ENCODE measurements at regions not wholly inside any gene's neighbourhood (a gene's known extent, or its start where the extent isn't known, plus 50 kb on each side); places are given as distances from the start of the nearest gene placed in this dataset.
A peak's percentile ranks its signal among the peaks of the same experiment; 100 is the strongest.
"Not testable (repeated sequence)": the region's sequence is repeated elsewhere in the genome, so short reads cannot be mapped to it uniquely, and the experiment has no call there.

DNA sequence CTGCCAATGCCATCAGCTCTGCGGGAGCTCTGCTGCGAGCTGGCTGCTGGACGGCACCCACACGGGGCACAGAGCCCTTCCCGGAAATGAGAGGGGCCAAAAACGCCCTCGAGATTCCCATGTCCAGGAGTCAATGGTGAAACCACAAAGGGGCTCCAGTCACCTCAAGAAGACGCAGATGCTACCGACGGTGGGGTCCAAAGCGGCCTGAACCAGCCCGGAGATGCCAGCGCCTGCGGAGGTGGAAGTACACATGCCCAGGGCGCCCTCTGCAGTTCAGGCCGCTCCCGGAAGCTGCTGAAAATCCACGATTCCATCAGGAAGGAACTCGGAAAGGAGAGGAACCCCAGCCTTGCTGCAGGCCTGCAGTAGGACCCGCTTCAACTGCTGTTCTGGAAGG lies 82.4 kb upstream of the SELENOP start:
- no peak for DNase-seq (ENCODE audit: low spot score)

- peak; percentile 65 for DNase-seq (ENCODE audit: low spot score)
Measured at GRCh38 chr5:42889311-42889933, 77.7 kb upstream of the SELENOP start.

GRCh38 chr5:42888771-42889170 lies 77.1 kb upstream of the SELENOP start:
- no peak for DNase-seq (ENCODE audit: low spot score)

DNA sequence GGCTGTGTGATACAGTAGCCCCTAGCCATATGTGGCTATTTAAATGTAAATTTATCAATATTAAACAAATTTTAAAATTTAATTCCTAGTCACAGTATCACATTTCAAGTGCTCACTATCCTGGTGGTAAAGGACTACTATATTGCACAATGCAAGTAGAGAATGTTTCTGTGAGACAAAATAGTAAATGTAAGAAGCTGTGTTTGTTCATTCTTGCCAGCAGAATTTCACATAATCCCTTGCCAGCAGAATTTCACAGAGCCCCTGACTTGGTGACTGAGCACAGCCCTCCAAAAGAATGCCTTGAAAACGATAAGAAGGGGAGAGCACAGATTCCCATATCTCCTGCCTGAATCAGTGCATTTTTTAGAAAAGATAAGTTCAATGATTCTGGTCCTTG lies 75.9 kb upstream of the SELENOP start:
- DNase-seq (ENCODE audit: low spot score), result no peak

DNA sequence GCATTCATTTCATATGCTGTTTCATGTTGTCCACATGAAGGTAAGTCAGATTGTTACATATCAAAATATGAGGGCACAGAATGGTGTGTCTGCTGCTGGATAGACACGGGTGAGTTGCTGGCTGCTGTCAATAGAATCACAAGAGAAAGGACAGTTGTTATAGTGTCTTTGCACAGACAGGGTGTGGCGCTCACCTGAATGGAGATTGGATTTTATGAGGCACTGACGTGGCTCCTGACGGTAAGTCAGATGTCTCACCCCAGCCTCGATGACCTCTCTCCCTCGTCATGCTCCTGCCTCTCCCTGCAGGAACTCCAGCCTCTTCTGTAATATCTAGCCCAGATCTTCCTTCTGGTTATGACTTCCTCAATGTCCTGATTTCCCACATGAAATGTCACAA lies 75.4 kb upstream of the SELENOP start:
- no peak for DNase-seq (ENCODE audit: low spot score)

DNA sequence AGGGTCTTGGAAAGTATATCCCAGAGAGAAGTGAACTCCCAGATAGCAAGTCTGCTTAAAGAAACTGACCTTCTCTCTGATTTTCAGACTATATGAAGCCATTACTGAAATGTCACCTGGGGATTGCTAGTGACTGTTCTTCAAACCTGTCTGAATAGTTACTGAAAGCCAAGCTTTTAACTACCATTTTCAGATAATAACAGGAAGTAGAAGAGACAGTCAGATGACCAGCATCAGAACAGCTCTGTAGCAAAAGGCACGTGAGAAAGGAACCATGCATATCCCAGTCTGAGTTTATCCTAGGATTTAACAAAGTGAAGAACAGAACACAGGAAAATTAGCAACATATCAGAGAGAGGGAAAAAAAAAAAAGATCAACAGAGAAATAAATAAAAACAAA lies 74.9 kb upstream of the SELENOP start:
- DNase-seq (ENCODE audit: low spot score), result no peak

DNA sequence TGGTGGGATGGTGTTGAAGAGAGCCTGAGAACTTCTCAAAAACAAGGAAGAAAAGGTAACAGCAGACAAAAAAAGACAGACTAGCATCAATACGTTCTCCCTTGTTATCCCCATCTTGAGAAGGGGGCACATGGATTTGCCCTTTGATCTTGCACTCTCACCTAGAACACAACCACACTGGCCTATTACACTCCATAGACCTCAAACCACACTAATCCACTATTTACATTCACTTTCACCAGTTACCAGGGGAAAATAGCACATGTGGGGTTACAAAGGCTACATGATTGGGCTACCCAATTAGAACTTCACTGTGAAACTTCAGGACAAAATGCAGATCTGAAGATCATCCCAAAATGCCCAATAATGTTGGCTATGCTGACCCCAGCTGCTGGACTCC lies 72.6 kb upstream of the SELENOP start:
- DNase-seq (ENCODE audit: low spot score), result no peak

DNA sequence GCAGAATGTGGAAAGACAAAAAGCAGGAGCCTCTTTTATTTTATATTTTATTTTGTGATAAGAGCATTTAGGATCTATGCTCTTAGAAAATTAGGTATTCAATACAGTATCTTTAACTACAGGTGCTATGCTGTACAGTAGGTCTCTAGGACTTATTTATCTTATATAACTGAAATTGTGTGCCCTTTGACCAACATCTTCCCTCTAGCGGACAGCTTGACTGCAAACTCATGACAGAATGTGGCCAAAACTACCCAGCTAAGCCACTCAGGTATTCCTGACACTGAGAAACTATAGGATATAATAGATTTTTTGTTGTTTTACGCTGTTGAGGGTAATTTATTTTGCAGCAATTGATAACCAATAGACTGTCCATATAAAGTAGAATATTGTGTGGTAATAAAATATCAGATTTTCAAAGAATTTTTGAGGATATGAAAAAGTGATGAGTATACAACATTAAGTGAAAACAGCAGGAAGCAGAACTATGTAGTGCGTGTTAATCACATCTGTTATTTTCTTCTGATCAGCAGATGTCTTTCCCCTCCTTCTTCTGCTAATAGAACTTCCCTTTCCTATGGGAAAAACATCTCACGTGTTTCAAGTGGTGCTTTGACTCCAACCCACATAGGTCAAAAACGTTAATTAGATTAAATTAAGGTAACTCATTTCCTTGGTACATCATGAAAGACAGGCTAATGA lies 69.9 kb upstream of the SELENOP start:
- no peak for DNase-seq (ENCODE audit: low spot score)

DNA sequence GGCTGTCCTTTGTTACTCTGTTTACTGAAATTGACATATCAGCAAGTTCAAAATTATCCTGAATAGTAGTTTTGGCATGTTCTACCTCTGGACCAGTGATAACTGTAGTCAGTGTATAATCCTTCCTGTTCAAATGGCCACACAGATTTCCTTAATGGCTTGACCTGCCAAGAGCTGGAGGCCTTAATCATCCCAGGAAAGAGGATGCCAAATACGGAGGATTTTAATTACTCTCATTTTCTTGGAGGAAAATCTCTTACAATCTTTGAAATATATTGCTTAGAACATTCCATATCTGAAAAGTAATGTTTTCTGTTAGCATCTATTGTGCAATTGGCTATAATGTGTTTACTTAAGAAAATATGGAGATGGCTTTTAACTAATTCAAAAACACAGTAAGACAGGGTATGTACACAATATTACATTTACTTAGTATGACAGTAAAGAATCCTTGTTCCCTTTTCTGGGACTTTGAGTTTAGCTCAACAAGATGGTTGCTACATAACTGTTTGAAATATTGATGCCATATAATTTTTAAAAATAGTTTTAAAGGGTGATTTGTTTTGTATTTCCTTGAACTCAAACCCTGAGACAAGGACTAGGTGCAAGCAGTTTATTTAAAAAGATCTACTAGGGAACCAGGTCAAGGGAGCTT lies 68.9 kb upstream of the SELENOP start:
- DNase-seq (ENCODE audit: low spot score), result no peak

DNA sequence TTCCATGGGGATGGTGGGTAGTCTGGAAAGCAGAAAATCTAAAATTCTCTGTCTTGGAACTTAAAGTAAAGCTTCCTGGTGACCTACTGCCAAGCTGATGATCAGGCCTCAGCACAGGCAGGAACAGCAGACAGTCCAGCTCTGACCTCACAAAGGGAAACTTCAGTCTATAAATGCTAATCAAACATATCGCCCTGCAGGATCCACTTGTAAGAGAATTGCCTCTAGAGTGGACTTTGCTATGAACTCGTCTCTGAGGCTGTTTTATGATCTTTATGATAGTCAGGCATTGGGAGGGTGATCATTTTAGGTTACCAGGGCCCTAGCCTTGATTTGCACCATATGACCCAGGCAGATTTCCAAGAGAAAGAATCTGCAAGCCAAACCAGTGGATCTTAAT lies 67.6 kb upstream of the SELENOP start:
- no peak for DNase-seq (ENCODE audit: low spot score)

DNA sequence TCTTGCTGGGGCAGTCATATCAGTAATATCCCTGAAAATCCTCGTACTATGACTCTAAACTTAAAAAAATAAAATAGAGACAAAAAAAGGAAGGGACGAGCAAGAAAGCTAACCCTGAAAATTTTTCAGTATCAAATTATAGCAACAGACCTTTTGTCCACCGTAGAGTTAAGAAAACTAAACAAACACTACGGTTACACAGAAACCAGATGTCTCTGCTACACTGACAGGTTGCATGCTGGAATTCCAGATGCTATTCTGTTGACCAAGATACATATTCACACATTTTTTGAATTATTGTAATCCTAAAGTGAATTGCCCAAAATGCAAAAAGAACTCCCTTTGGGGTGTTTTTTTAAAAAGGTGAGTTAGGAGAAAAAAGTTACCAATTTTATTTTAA lies 66.9 kb upstream of the SELENOP start:
- DNase-seq (ENCODE audit: low spot score), result no peak

- DNase-seq (ENCODE audit: low spot score), result no peak
Measured at GRCh38 chr5:42878041-42878440, 66.3 kb upstream of the SELENOP start.

GRCh38 chr5:42877431-42877830 lies 65.7 kb upstream of the SELENOP start:
- DNase-seq (ENCODE audit: low spot score), result no peak

GRCh38 chr5:42876375-42876844 lies 64.7 kb upstream of the SELENOP start:
- DNase-seq (ENCODE audit: low spot score), result no peak

DNA sequence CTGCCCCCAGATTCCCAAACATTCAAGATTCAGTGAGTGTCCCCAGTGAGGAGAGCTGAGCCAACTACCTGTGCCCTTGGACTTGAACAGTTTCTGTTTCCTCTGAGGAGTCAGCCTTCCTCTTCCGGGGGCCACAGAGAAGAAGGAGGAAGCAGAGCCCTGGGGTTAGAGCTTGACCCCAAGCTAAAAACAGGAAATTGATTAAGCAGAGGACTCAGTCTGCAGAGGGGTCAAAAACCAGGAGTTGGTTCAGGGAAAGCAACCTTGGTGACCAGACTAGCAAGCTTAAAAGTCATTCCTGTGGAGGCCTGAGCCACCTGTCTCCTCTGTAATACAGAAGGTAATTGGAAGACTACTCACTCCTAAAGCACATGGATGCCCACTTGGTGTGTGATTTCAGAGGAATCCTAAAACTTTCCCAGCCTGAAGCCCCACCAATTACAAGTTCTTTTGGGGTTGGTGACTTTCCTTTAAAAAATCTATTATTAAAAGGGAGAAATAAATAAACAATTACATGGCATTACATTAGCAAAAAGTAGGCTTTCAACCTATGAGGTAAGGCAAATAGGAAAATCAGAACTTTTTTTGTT lies 64.2 kb upstream of the SELENOP start:
- DNase-seq (ENCODE audit: low spot score), result no peak

- DNase-seq (ENCODE audit: low spot score), result no peak
Measured at GRCh38 chr5:42875211-42875610, 63.5 kb upstream of the SELENOP start.

GRCh38 chr5:42874621-42875198 lies 63.0 kb upstream of the SELENOP start:
- no peak for DNase-seq (ENCODE audit: low spot score)

GRCh38 chr5:42872865-42873264 lies 61.2 kb upstream of the SELENOP start:
- DNase-seq (ENCODE audit: low spot score), result no peak

GRCh38 chr5:42870882-42871418 lies 59.3 kb upstream of the SELENOP start:
- no peak for DNase-seq (ENCODE audit: low spot score)

DNA sequence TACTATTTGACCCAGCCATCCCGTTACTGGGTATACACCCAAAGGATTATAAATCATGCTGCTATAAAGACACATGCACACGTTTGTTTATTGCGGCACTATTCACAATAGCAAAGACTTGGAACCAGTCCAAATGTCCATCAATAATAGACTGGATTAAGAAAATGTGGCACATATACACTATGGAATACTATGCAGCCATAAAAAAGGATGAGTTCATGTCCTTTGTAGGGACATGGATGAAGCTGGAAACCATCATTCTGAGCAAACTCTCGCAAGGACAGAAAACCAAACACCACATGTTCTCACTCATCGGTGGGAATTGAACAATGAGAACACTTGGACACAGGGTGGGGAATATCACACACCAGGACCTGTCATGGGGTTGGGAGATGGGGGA lies 56.7 kb upstream of the SELENOP start:
- DNase-seq (ENCODE audit: low spot score), result not testable (repeated sequence)

DNA sequence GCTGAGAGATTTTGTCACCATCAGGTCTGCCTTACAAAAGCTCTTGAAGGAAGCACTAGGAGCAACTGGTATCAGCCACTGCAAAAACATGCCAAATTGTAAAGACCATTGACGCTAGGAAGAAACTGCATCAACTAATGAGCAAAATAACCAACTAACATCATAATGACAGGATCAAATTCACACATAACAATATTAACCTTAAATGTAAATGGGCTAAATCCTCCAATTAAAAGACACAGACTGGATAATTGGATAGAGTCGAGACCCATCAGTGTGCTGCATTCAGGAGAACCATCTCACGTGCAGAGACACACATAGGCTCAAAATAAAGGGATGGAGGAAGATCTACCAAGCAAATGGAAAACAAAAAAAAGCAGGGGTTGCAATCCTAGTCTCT lies 53.1 kb upstream of the SELENOP start:
- not testable (repeated sequence) for DNase-seq (ENCODE audit: low spot score)
